ENCODE measurements at regions not wholly inside any gene's neighbourhood (a gene's known extent, or its start where the extent isn't known, plus 50 kb on each side); places are given as distances from the start of the nearest gene placed in this dataset.

- 93% methylated on average over 3 of the region's 3 CpGs for WGBS (ENCODE audit: insufficient coverage)
- Mint-ChIP-seq H3K4me3 (no peak overlapping the region), H3K27ac (no peak overlapping the region)
Measured at GRCh38 chr18:57981308-57982028, 62.6 kb upstream of the NEDD4L start.

More at GRCh38 chr18:57981308-57982028, 62.6 kb upstream of the NEDD4L start:
- H2AFZ ChIP-seq (ENCODE audit: insufficient read depth, low read depth, low read length, poor library complexity, severe bottlenecking), result no peak overlapping the region
- Mint-ChIP-seq H3K9me3 (peaks cover 0 to 2% (median 0%) of the 10 kb centered on the region in 7 donors), H3K4me1 (no peaks in the 10 kb centered on the region), H3K36me3 (no peaks in the 10 kb centered on the region), H3K27me3 (ENCODE audit: low read depth in 3 of 3) (peaks cover 0 to 3% (median 1%) of the 10 kb centered on the region in 3 donors)
- H3K9me3 ChIP-seq (replicated peaks in 1 of 2; ENCODE audit: control insufficient read depth in 1 of 2, insufficient read depth in 1 of 2, low read length in 2 of 2), result no peaks in the 10 kb centered on the region
- no peaks in the 10 kb centered on the region for H3K27me3 ChIP-seq (ENCODE audit: control insufficient read depth in 2 of 2, insufficient read depth in 2 of 2, low read length in 2 of 2)
- no peak overlapping the region for H3K4me3 ChIP-seq (replicated peaks in 1 of 3; ENCODE audit: low read depth in 2 of 3, low read length in 3 of 3)
- peaks cover 0 to 1% of the 10 kb centered on the region in 2 donors for H3K4me1 ChIP-seq (ENCODE audit: control insufficient read depth in 1 of 2, insufficient read depth in 2 of 2, low read length in 2 of 2)
- no peak for DNase-seq
- no peaks in the 10 kb centered on the region for H3K79me2 ChIP-seq (ENCODE audit: insufficient read depth, low read length)
- TF ChIP-seq CTCF (IDR thresholded peaks at IDR 0.05), result no peak
- no peaks in the 10 kb centered on the region for H4K20me1 ChIP-seq (ENCODE audit: insufficient read depth, low read length)
- no peak overlapping the region for H3K9ac ChIP-seq (ENCODE audit: insufficient read depth, low read length, poor library complexity, severe bottlenecking)
- no peak overlapping the region for H3K27ac ChIP-seq (ENCODE audit: low read depth in 1 of 2, low read length in 2 of 2)
- H3K36me3 ChIP-seq (replicated peaks in 1 of 2; ENCODE audit: control insufficient read depth in 1 of 2, insufficient read depth in 2 of 2, low read length in 2 of 2), result no peaks in the 10 kb centered on the region
- no peak overlapping the region for H3K4me2 ChIP-seq (replicated peaks; ENCODE audit: extremely low read depth, low read length, poor library complexity, severe bottlenecking)
- intact Hi-C loops (cut with micrococcal nuclease), result no loop called here
